Kidney epithelial cell (primary cell): ENCODE measurements at regions not wholly inside any gene's neighbourhood (a gene's known extent, or its start where the extent isn't known, plus 50 kb on each side); places are given as distances from the start of the nearest gene placed in this dataset.

ENCODE experiments used
- DNase-seq: peaks from one replicate; pipeline ENCODE4 v3.0.0-alpha.2; 2010; ENCODE audit warnings: low read depth
- H3K27me3 ChIP-seq: 2 replicates; pipeline ENCODE4 v1.6.0; 2011; ENCODE audit warnings: low read length; ENCODE audit not compliant: control insufficient read depth, insufficient read depth
- H3K36me3 ChIP-seq: 2 replicates; pipeline ENCODE4 v1.5.1; 2011; ENCODE audit warnings: low read length; ENCODE audit not compliant: control insufficient read depth, insufficient read depth
- H3K4me3 ChIP-seq: 2 replicates; pipeline ENCODE4 v1.5.1; 2011; ENCODE audit warnings: low read depth, mild to moderate bottlenecking, control low read depth, low read length
- TF ChIP-seq, protein P1 (sequence below): IDR thresholded peaks from 2 replicates; pipeline ENCODE4 v1.5.1; 2011; ENCODE audit warnings: mild to moderate bottlenecking, moderate library complexity, low read length, control low read depth, inconsistent platforms; ENCODE audit not compliant: insufficient read depth, poor library complexity, severe bottlenecking

DNA sequence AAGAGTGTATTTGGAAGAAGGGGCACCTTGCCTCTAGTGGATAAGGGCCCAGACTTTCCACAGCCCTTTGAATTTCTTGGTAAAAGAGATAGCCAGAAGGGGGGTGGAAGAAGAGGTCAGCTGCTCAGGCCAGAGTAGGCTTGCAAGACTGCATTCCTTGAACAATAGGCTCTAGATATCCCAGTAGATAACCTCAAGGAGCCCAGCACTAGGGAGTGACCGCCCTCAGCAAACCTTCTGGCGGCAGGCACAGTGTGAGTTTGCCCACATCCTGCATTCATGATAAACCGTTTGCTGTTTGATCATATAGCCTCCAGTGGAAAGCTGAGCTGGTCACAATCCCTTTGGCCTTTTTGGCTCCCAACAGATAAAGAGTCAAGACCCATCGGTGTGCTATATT, 70.5 kb downstream of the NPY start:
- H3K4me3 ChIP-seq: no peak overlapping the region
- TF ChIP-seq, protein P1, sequence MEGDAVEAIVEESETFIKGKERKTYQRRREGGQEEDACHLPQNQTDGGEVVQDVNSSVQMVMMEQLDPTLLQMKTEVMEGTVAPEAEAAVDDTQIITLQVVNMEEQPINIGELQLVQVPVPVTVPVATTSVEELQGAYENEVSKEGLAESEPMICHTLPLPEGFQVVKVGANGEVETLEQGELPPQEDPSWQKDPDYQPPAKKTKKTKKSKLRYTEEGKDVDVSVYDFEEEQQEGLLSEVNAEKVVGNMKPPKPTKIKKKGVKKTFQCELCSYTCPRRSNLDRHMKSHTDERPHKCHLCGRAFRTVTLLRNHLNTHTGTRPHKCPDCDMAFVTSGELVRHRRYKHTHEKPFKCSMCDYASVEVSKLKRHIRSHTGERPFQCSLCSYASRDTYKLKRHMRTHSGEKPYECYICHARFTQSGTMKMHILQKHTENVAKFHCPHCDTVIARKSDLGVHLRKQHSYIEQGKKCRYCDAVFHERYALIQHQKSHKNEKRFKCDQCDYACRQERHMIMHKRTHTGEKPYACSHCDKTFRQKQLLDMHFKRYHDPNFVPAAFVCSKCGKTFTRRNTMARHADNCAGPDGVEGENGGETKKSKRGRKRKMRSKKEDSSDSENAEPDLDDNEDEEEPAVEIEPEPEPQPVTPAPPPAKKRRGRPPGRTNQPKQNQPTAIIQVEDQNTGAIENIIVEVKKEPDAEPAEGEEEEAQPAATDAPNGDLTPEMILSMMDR: no peak
- H3K27me3 ChIP-seq: no peaks in the 10 kb centered on the region
- no peak for DNase-seq
- H3K36me3 ChIP-seq: no peaks in the 10 kb centered on the region

DNA sequence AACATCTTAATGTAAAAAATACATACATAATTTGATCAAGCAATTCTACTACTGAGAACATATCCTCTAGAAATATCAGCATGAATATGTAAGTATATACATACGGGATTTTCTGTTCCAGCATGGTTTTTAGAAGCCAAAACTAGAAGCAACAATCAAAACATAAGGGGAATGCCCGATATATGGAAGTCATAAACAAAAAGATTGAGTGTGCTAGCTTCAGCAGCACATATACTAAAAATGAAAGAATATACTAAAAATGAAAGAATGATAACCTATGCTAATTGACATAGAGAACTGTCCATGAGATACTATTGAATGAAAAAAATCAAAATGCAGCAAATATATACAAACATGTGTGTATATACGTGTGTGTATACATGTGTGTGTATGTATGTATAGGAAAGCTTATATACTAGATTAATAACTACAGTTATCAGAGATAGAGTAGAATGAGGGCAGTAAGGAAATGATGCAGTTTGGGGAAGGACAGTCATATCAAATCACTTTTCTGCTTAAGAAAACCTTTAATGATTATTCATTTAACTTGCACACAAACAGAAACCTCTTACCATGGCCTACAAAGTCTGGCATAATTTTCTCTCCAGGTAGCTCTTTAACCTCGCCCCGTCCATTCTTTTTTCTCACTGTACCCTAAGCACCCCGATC, 72.9 kb downstream of the NPY start:
- H3K36me3 ChIP-seq: no peaks in the 10 kb centered on the region
- TF ChIP-seq, protein P1: no peak
- DNase-seq: no peak
- no peaks in the 10 kb centered on the region for H3K27me3 ChIP-seq
- no peak overlapping the region for H3K4me3 ChIP-seq

DNA sequence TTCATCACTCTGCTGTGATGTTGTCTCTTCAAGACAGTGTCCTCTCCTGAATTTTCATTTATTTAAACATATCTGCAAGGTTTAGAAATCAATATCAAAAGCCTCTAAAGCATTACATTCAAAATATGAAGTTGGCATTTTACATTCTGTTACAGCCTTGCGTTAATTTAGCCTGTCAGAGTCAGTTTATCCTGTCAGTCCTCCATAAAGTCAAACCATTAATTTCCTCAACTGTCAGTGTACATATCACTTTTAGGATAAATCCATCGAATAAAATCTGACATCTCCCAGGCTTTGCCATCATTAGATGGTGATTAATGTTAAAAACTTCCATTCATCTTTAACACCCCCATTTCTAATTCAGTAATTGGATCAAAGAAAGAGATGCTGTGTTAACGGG, 77.0 kb downstream of the NPY start:
- DNase-seq: no peak
- TF ChIP-seq, protein P1: no peak
- Histone ChIP-seq H3K4me3 (no peak overlapping the region), H3K36me3 (no peaks in the 10 kb centered on the region), H3K27me3 (no peaks in the 10 kb centered on the region)

DNA sequence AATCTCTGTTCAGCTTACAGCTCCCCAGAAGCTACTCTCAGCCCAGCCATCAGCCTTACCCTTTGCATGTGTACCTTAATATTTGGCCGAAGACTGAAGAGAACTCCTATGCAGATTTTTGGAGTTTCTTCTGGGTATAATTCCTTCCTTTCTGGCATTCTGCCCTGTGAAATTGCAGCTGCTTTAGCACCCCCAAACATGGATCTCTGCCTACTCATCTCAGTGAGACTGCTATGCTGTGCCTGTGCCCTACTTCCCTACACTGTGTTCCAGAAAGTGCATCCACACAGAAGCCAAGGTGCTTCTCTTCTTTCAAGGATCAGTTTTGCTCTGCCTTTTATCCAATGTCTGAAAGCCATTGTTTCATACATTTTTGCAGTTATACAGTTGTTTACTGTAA, 81.6 kb downstream of the NPY start:
- no peak for DNase-seq
- Histone ChIP-seq H3K27me3 (no peaks in the 10 kb centered on the region), H3K36me3 (no peaks in the 10 kb centered on the region), H3K4me3 (no peak overlapping the region)
- TF ChIP-seq, protein P1: no peak

DNA sequence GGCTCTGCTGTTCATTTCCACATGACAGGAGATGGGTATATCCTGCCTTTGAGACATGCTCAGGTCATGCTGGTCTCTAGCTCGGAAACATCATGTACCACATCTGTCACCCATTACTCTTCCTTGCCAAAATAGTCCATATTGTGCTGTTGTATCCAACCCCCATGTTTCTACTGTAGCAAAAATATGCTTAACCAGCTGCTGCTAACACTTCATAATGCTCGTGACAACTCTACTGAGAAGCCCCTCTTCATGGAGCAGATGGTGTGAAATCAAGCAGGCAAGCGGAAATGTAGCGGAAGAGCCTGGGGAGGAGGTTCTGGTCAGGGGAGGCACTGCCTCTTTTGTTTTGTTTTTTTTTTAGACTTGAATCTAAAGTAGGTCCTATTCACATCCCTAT, 82.9 kb downstream of the NPY start:
- no peaks in the 10 kb centered on the region for H3K36me3 ChIP-seq
- TF ChIP-seq, protein P1: no peak
- H3K4me3 ChIP-seq: no peak overlapping the region
- DNase-seq: no peak
- no peaks in the 10 kb centered on the region for H3K27me3 ChIP-seq

DNA sequence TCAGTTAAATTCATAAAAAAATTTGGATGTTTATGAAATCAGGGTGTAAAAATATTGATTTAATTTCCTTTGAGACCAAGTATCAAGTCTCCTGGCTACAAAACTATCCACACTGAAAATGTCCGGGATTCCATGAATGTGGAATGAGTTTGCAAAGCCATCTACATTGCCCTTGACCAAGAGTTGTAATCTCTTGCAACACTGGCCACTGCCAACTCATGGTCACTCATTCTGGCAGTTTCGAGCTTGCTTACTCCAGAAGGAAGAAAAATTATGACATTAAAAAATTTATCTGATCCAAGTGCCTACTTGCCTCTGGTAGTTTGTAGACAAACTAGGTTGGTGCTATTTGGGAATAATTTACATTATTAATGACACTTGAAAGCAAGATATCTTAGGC, 84.2 kb downstream of the NPY start:
- Histone ChIP-seq H3K27me3 (no peaks in the 10 kb centered on the region), H3K4me3 (no peak overlapping the region), H3K36me3 (no peaks in the 10 kb centered on the region)
- TF ChIP-seq, protein P1: no peak
- DNase-seq: no peak
